GM12878 (cell line): ENCODE measurements at regions not wholly inside any gene's neighbourhood (a gene's known extent, or its start where the extent isn't known, plus 50 kb on each side); places are given as distances from the start of the nearest gene placed in this dataset.

Experiments
- ATAC-seq: fragments of 200-7000 bp; cut with Tn5 transposase; 3 replicates; pipeline ENCODE4 v1.9.1; 2020; ENCODE audit warnings: mild to moderate bottlenecking, moderate library complexity
- BruUV-seq: library from RNA; stranded (reverse); fragments of 400-500 nt; replicated peaks from 2 replicates; lab custom pipeline; 2021; lab: Mats Ljungman, UMichigan
- CTCF ChIA-PET: fragments of 300-600 bp; sonication (Branson Sonifier 250); formaldehyde crosslinking; extraction: SDS; loops from one replicate; lab custom pipeline; 2021; ENCODE audit warnings: inconsistent platforms; lab: Yijun Ruan, JAX
- POLR2A ChIA-PET: fragments of 350-600 bp; formaldehyde crosslinking; extraction: SDS; loops from one replicate; lab custom pipeline; 2021; ENCODE audit warnings: inconsistent platforms; lab: Charles Lee
- RAD21 ChIA-PET: fragments of 300-600 bp; sonication (Branson Sonifier 250); formaldehyde crosslinking; loops from one replicate; lab custom pipeline; 2023; ENCODE audit warnings: antibody characterized with exemption; ENCODE audit not compliant: unreplicated experiment; lab: Charles Lee
- SMC1A ChIA-PET: fragments of 300-600 bp; sonication (Branson Sonifier 250); formaldehyde crosslinking; loops from one replicate; lab custom pipeline; 2023; ENCODE audit not compliant: unreplicated experiment, uncharacterized antibody; lab: Charles Lee
- DNase-seq: peaks from one replicate; pipeline ENCODE4 v3.0.0-alpha.2; 2011; ENCODE audit warnings: low read depth, low spot score
- FAIRE-seq: peaks from 3 replicates; lab custom pipeline; 2011; peaks lifted over from hg19 to GRCh38; lab: Jason Lieb, UNC
- H2AFZ ChIP-seq: 2 replicates; pipeline ENCODE4 v1.6.0; 2011; ENCODE audit warnings: low read depth, low read length, control low read depth; ENCODE audit not compliant: control insufficient read depth
- H3K27ac ChIP-seq: 2 replicates; pipeline ENCODE4 v1.5.1; 2011; ENCODE audit warnings: control low read depth; ENCODE audit not compliant: control insufficient read depth, insufficient read depth
- H3K27me3 ChIP-seq, 2 experiments: replicated peaks in 1 of 2; 2 replicates each; pipeline versions ENCODE4 v1.6.0 to v1.6.1; 2011; ENCODE audit warnings: low read length in 1 of 2; ENCODE audit not compliant: control insufficient read depth in 2 of 2, insufficient read depth in 2 of 2
- H3K36me3 ChIP-seq, 2 experiments: 2 replicates each; pipeline ENCODE4 v1.5.1; 2011; ENCODE audit warnings: low read length in 1 of 2; ENCODE audit not compliant: control insufficient read depth in 2 of 2, insufficient read depth in 2 of 2
- H3K4me1 ChIP-seq: 2 replicates; pipeline ENCODE4 v1.6.1; 2011; ENCODE audit warnings: mild to moderate bottlenecking, low read length, moderate library complexity, mixed read lengths; ENCODE audit not compliant: control insufficient read depth, insufficient read depth
- H3K4me2 ChIP-seq: 2 replicates; pipeline ENCODE4 v1.6.0; 2011; ENCODE audit warnings: control low read depth; ENCODE audit not compliant: control insufficient read depth, insufficient read depth
- H3K4me3 ChIP-seq: fragments of 200-600 bp; sonication (generic); 2 replicates; pipeline ENCODE4 v1.5.1; 2016
- H3K79me2 ChIP-seq: 2 replicates; pipeline ENCODE4 v1.6.0; 2011; ENCODE audit warnings: low read length; ENCODE audit not compliant: control insufficient read depth, insufficient read depth
- H3K9ac ChIP-seq: 2 replicates; pipeline ENCODE4 v1.8.0; 2011; ENCODE audit warnings: low read length, control low read depth, mixed read lengths; ENCODE audit not compliant: control insufficient read depth, insufficient read depth
- H3K9me3 ChIP-seq: replicated peaks from 3 replicates; pipeline ENCODE4 v1.5.1; 2011; ENCODE audit warnings: mild to moderate bottlenecking, low read length; ENCODE audit not compliant: control insufficient read depth, insufficient read depth
- H4K20me1 ChIP-seq: 2 replicates; pipeline ENCODE4 v1.6.0; 2011; ENCODE audit not compliant: control insufficient read depth, insufficient read depth
- BCL11A ChIP-seq: IDR thresholded peaks from 2 replicates; pipeline ENCODE4 v1.6.1; 2011; ENCODE audit warnings: low read depth, low read length
- BHLHE40 ChIP-seq, 2 experiments: fragments of 450-650 bp in 1 of 2; IDR thresholded peaks; 2 replicates each; pipeline ENCODE4 v1.6.1; 2011 to 2017; ENCODE audit warnings: low read depth in 2 of 2, borderline replicate concordance in 1 of 2, improper control_type of control experiment in 1 of 2, low read length in 1 of 2, mild to moderate bottlenecking in 1 of 2
- CEBPB ChIP-seq, 2 experiments: fragments of 150-350 bp in 1 of 2; IDR thresholded peaks; 2 replicates each; pipeline ENCODE4 v1.6.1; 2012 to 2014; ENCODE audit warnings: low read depth in 2 of 2, low read length in 2 of 2, borderline replicate concordance in 1 of 2, inconsistent platforms in 1 of 2
- HCFC1 ChIP-seq: fragments of 150-350 bp; IDR thresholded peaks from 2 replicates; pipeline ENCODE4 v1.6.1; 2014; ENCODE audit warnings: low read length
- HDGF ChIP-seq: fragments of 450-650 bp; IDR thresholded peaks from 2 replicates; pipeline ENCODE4 v1.6.1; 2016; ENCODE audit warnings: antibody characterized with exemption
- IKZF2 ChIP-seq, 2 experiments: fragments of 450-650 bp; IDR thresholded peaks; 2 replicates each; pipeline ENCODE4 v1.6.1; 2017; ENCODE audit warnings: mild to moderate bottlenecking in 2 of 2, moderate library complexity in 2 of 2
- LARP7 ChIP-seq: fragments of 450-650 bp; IDR thresholded peaks from 2 replicates; pipeline ENCODE4 v1.6.1; 2017; ENCODE audit warnings: mild to moderate bottlenecking
- MXI1 ChIP-seq: fragments of 150-350 bp; IDR thresholded peaks from 2 replicates; pipeline ENCODE4 v1.6.1; 2011; ENCODE audit warnings: low read depth, mild to moderate bottlenecking, inconsistent platforms, low read length, improper control_type of control experiment
- MYB ChIP-seq: fragments of 150-350 bp; IDR thresholded peaks from 2 replicates; pipeline ENCODE4 v1.6.1; 2014; ENCODE audit warnings: mild to moderate bottlenecking, low read depth, low read length, borderline replicate concordance
- NRF1 ChIP-seq: conservative IDR thresholded peaks from 2 replicates; pipeline ENCODE4 v1.6.1; 2011; ENCODE audit warnings: mild to moderate bottlenecking, low read depth, low read length, improper control_type of control experiment
- RFX5 ChIP-seq: IDR thresholded peaks from 2 replicates; pipeline ENCODE4 v1.6.1; 2011; ENCODE audit warnings: low read depth, low read length, improper control_type of control experiment
- SMARCA5 ChIP-seq: fragments of 450-650 bp; IDR thresholded peaks from 2 replicates; pipeline ENCODE4 v1.6.1; 2017; ENCODE audit warnings: mild to moderate bottlenecking
- TCF12 ChIP-seq: IDR thresholded peaks from 2 replicates; pipeline ENCODE4 v1.6.1; 2011; ENCODE audit warnings: low read depth, mild to moderate bottlenecking, low read length
- YY1 ChIP-seq: IDR thresholded peaks from 2 replicates; pipeline ENCODE4 v1.6.1; 2011; ENCODE audit warnings: low read depth, mild to moderate bottlenecking, low read length
- ZBTB40 ChIP-seq: fragments of 450-650 bp; IDR thresholded peaks from 2 replicates; pipeline ENCODE4 v1.6.1; 2016; ENCODE audit warnings: mild to moderate bottlenecking, moderate library complexity, borderline replicate concordance
- ZNF217 ChIP-seq: fragments of 450-650 bp; IDR thresholded peaks from 2 replicates; pipeline ENCODE4 v1.6.1; 2017; ENCODE audit warnings: antibody characterized with exemption, mild to moderate bottlenecking
- ZNF384 ChIP-seq: IDR thresholded peaks from 2 replicates; pipeline ENCODE4 v1.6.1; 2012; ENCODE audit warnings: low read depth, mild to moderate bottlenecking, low read length, improper control_type of control experiment, borderline replicate concordance
- WGBS: methylation state at CpG from one replicate; pipeline ENCODE4 v1.1.6; 2016; ENCODE audit warnings: low lambda C conversion rate; ENCODE audit not compliant: insufficient replicate concordance, insufficient coverage; ENCODE audit errors: missing lambda C conversion rate; 5-methylcytosine and 5-hydroxymethylcytosine counted together
- in situ Hi-C: fragments of 300-500 bp; cut with MboI; formaldehyde crosslinking; loops from 9 replicates; pipeline ENCODE4 v1.14.3; 2018; ENCODE audit warnings: mixed read lengths
- intact Hi-C: fragments of 100-400 bp; cut with micrococcal nuclease; formaldehyde crosslinking; loops from one replicate; pipeline ENCODE4 v1.14.2; 2022; ENCODE audit not compliant: unreplicated experiment

DNA sequence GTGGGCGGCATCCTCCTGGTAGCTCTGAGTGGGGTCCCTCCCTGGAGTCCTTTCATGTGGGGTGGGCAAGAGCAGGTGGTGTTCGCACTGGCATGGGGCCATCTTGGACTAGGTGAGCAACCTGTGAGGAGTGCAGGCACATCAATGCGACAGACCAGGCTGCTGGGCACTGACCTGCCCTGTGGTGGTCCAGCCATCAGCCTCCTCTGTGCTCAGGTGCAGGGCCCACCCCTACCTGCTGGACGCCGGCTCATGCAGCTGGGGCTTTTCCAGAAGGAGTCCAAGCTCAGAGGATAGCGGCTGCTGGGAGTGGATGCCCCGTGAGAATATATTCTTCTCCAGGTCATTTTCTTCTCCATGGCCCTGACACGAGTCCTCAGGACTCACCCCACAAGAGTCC is 424.4 kb downstream of the GLRX3 start:
- no peaks in the 10 kb centered on the region; the same call in 2 of the 3 replicates for H3K9me3 ChIP-seq
- POLR2A ChIA-PET, result no interaction called here
- SMC1A ChIA-PET, result no interaction called here
- no peak overlapping the region for H3K4me2 ChIP-seq
- no peaks in the 10 kb centered on the region for H3K27me3 ChIP-seq
- whole genome bisulfite sequencing, result 55% methylated on average over 8 of the region's 8 CpGs
- in situ Hi-C loops (no loop called here), intact Hi-C loops (no loop called here)
- H3K4me3 ChIP-seq, result no peak overlapping the region
- FAIRE-seq (no peak), DNase-seq (no peak), ATAC-seq (no peak)
- TF ChIP-seq HDGF (no peak), RFX5 (no peak), LARP7 (no peak), BHLHE40 (IDR thresholded peaks at IDR 0.05; ENCODE audit: borderline replicate concordance in 1 of 2, low read depth in 2 of 2, low read length in 1 of 2) (no peak), ZNF217 (no peak), HCFC1 (no peak), IKZF2 (IDR thresholded peaks at IDR 0.05) (no peak), BCL11A (no peak), SMARCA5 (no peak), MXI1 (no peak), MYB (no peak), TCF12 (no peak), CEBPB (IDR thresholded peaks at IDR 0.05; ENCODE audit: borderline replicate concordance in 1 of 2, low read depth in 2 of 2, low read length in 2 of 2) (no peak), ZBTB40 (no peak), NRF1 (no peak), ZNF384 (no peak), YY1 (no peak)
- no peak overlapping the region for H3K27ac ChIP-seq
- RAD21 ChIA-PET, result no interaction called here
- no peak overlapping the region for H2AFZ ChIP-seq
- H3K36me3 ChIP-seq, result no peaks in the 10 kb centered on the region
- H4K20me1 ChIP-seq, result no peaks in the 10 kb centered on the region
- no peaks in the 10 kb centered on the region for H3K4me1 ChIP-seq
- BruUV-seq, result no TSS peak
- CTCF ChIA-PET, result no interaction called here
- no peak overlapping the region for H3K9ac ChIP-seq
- H3K79me2 ChIP-seq, result no peaks in the 10 kb centered on the region
